OCI-LY3 (cell line): ENCODE measurements at regions not wholly inside any gene's neighbourhood (a gene's known extent, or its start where the extent isn't known, plus 50 kb on each side); places are given as distances from the start of the nearest gene placed in this dataset.

Experiments used
- H2AFZ ChIP-seq: fragments of 200-600, 300-600 bp; shearing (Covaris generic); 2 replicates; pipeline ENCODE4 v1.6.0; 2014; ENCODE audit warnings: antibody characterized with exemption, low read depth, low read length
- H3K27ac ChIP-seq: fragments of 200-600, 300-600 bp; sonication (generic); 2 replicates; pipeline ENCODE4 v1.5.1; 2014; ENCODE audit warnings: mild to moderate bottlenecking, low read length, moderate library complexity, mixed read lengths
- H3K27me3 ChIP-seq: fragments of 200-600, 300-600 bp; sonication (generic); 2 replicates; pipeline ENCODE4 v1.6.1; 2014; ENCODE audit warnings: low read depth, low read length, mixed read lengths
- H3K36me3 ChIP-seq: fragments of 200-600, 300-600 bp; sonication (generic); replicated peaks from 2 replicates; pipeline ENCODE3; 2014; ENCODE audit warnings: low read depth, low read length, mixed read lengths
- H3K4me1 ChIP-seq: fragments of 300-600, 200-600 bp; sonication (generic); 2 replicates; pipeline ENCODE4 v1.6.1; 2014; ENCODE audit warnings: low read length, mixed read lengths
- H3K4me2 ChIP-seq: fragments of 200-600, 300-600 bp; sonication (generic); 2 replicates; pipeline ENCODE4 v1.6.1; 2014; ENCODE audit warnings: low read length, mixed read lengths
- H3K4me3 ChIP-seq: fragments of 300-600, 200-600 bp; sonication (generic); 2 replicates; pipeline ENCODE4 v1.5.1; 2014; ENCODE audit warnings: antibody characterized with exemption, mild to moderate bottlenecking, low read length, moderate library complexity
- H3K79me2 ChIP-seq: fragments of 300-600, 200-600 bp; shearing (Covaris generic); 2 replicates; pipeline ENCODE4 v1.6.1; 2014; ENCODE audit warnings: mild to moderate bottlenecking, low read length, mixed read lengths
- H3K9ac ChIP-seq: fragments of 300-600, 200-600 bp; shearing (Covaris generic); 2 replicates; pipeline ENCODE4 v1.6.0; 2014; ENCODE audit warnings: mild to moderate bottlenecking, low read length, moderate library complexity
- H3K9me3 ChIP-seq: fragments of 200-600, 300-600 bp; shearing (Covaris generic); 2 replicates; pipeline ENCODE4 v1.6.1; 2014; ENCODE audit warnings: low read length, mixed read lengths; ENCODE audit not compliant: insufficient read depth
- H4K20me1 ChIP-seq: fragments of 200-600, 300-600 bp; sonication (generic); 2 replicates; pipeline ENCODE4 v1.6.1; 2016; ENCODE audit warnings: low read length, mixed read lengths; ENCODE audit not compliant: insufficient read depth
- EZH2phosphoT487 ChIP-seq: fragments of 200-600 bp; shearing (Covaris generic); IDR thresholded peaks from 2 replicates; pipeline ENCODE4 v1.6.1; 2018; ENCODE audit warnings: antibody characterized with exemption, mixed run types, low read depth
- TF ChIP-seq, protein P1 (sequence below): fragments of 200-600, 300-600 bp; sonication (generic); IDR thresholded peaks from 2 replicates; pipeline ENCODE4 v1.5.1; 2014; ENCODE audit warnings: antibody characterized with exemption, low read length, low read depth

- H3K4me1 ChIP-seq, result peaks cover 5% of the 10 kb centered on the region
- TF ChIP-seq, protein P1, sequence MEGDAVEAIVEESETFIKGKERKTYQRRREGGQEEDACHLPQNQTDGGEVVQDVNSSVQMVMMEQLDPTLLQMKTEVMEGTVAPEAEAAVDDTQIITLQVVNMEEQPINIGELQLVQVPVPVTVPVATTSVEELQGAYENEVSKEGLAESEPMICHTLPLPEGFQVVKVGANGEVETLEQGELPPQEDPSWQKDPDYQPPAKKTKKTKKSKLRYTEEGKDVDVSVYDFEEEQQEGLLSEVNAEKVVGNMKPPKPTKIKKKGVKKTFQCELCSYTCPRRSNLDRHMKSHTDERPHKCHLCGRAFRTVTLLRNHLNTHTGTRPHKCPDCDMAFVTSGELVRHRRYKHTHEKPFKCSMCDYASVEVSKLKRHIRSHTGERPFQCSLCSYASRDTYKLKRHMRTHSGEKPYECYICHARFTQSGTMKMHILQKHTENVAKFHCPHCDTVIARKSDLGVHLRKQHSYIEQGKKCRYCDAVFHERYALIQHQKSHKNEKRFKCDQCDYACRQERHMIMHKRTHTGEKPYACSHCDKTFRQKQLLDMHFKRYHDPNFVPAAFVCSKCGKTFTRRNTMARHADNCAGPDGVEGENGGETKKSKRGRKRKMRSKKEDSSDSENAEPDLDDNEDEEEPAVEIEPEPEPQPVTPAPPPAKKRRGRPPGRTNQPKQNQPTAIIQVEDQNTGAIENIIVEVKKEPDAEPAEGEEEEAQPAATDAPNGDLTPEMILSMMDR, result no peak
- TF ChIP-seq EZH2phosphoT487, result no peak
- H3K36me3 ChIP-seq, result no peaks in the 10 kb centered on the region
- H3K79me2 ChIP-seq, result no peaks in the 10 kb centered on the region
- H3K4me2 ChIP-seq, result no peak overlapping the region
- H2AFZ ChIP-seq, result no peak overlapping the region
- H3K27ac ChIP-seq, result no peak overlapping the region
- H3K9me3 ChIP-seq, result no peaks in the 10 kb centered on the region
- H4K20me1 ChIP-seq, result no peaks in the 10 kb centered on the region
- H3K9ac ChIP-seq, result no peak overlapping the region
- H3K4me3 ChIP-seq, result no peak overlapping the region
- no peaks in the 10 kb centered on the region for H3K27me3 ChIP-seq
Observed at GRCh38 chr4:116878280-116878679, 207.1 kb downstream of the TRAM1L1 start.

- H2AFZ ChIP-seq, result no peak overlapping the region
- H3K27me3 ChIP-seq, result no peaks in the 10 kb centered on the region
- H3K27ac ChIP-seq, result no peak overlapping the region
- no peaks in the 10 kb centered on the region for H3K36me3 ChIP-seq
- no peaks in the 10 kb centered on the region for H3K9me3 ChIP-seq
- no peak overlapping the region for H3K4me3 ChIP-seq
- TF ChIP-seq, protein P1, result no peak
- no peak for TF ChIP-seq EZH2phosphoT487
- no peaks in the 10 kb centered on the region for H3K79me2 ChIP-seq
- peaks cover 5% of the 10 kb centered on the region for H3K4me1 ChIP-seq
- no peaks in the 10 kb centered on the region for H4K20me1 ChIP-seq
- H3K4me2 ChIP-seq, result no peak overlapping the region
- H3K9ac ChIP-seq, result no peak overlapping the region
Observed at GRCh38 chr4:116877069-116877468, 208.3 kb downstream of the TRAM1L1 start.

DNA sequence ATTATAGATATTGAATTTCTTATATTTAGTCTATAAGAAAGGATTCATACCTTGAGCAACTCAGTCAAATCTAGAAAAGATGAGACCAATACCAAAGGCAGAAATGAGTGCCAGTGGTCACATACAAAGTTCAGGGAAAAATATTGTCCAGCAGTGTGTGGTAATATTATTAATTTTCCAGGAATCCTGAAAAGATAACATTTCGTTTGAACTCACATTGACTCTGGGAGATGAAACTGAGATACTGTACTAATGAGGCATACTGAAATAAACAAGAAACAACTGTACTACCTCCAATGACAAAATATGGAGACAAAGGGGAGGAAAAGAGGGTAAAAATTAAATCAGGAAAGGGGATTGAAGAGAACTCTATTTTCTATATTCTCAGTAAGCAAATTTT, 212.4 kb downstream of the TRAM1L1 start:
- Histone ChIP-seq H3K27ac (no peak overlapping the region), H3K27me3 (no peaks in the 10 kb centered on the region)
- no peak for TF ChIP-seq EZH2phosphoT487
- TF ChIP-seq, protein P1, result no peak

GRCh38 chr4:116872308-116872707, 213.1 kb downstream of the TRAM1L1 start:
- peaks cover 5% of the 10 kb centered on the region for H3K4me1 ChIP-seq
- no peaks in the 10 kb centered on the region for H3K79me2 ChIP-seq
- TF ChIP-seq, protein P1, result no peak
- TF ChIP-seq EZH2phosphoT487, result no peak
- H2AFZ ChIP-seq, result no peak overlapping the region
- no peaks in the 10 kb centered on the region for H4K20me1 ChIP-seq
- H3K9ac ChIP-seq, result no peak overlapping the region
- H3K36me3 ChIP-seq, result no peaks in the 10 kb centered on the region
- H3K27me3 ChIP-seq, result no peaks in the 10 kb centered on the region
- no peak overlapping the region for H3K4me2 ChIP-seq
- H3K4me3 ChIP-seq, result no peak overlapping the region
- no peak overlapping the region for H3K27ac ChIP-seq
- no peaks in the 10 kb centered on the region for H3K9me3 ChIP-seq

More for the DNA sequence above, 212.4 kb downstream of the TRAM1L1 start:
- Histone ChIP-seq H3K9ac (no peak overlapping the region), H3K79me2 (no peaks in the 10 kb centered on the region), H3K4me1 (peaks cover 5% of the 10 kb centered on the region), H3K9me3 (no peaks in the 10 kb centered on the region), H3K36me3 (no peaks in the 10 kb centered on the region), H2AFZ (no peak overlapping the region), H3K4me3 (no peak overlapping the region), H3K4me2 (no peak overlapping the region), H4K20me1 (no peaks in the 10 kb centered on the region)
